Transverse colon (tissue), 4 donors: ENCODE measurements at regions not wholly inside any gene's neighbourhood (a gene's known extent, or its start where the extent isn't known, plus 50 kb on each side); places are given as distances from the start of the nearest gene placed in this dataset.

Experiments used
- DNase-seq: peaks from one replicate; pipeline ENCODE4 v3.0.0-alpha.2; 2019
- H3K27ac ChIP-seq, 4 donors: fragments of 200-600 bp; sonication (generic); 2 replicates each; pipeline ENCODE4 v1.5.1; 2016 to 2018; ENCODE audit warnings: inconsistent platforms in 4 of 4
- H3K27me3 ChIP-seq: fragments of 200-600 bp; sonication (generic); 2 replicates; pipeline ENCODE4 v1.5.1; 2017; ENCODE audit warnings: inconsistent platforms
- H3K36me3 ChIP-seq, 4 donors: fragments of 200-600 bp; sonication (generic); 2 replicates each; pipeline ENCODE4 v1.5.1; 2017 to 2019; ENCODE audit warnings: inconsistent platforms in 4 of 4
- H3K4me1 ChIP-seq, 4 donors: fragments of 200-600 bp; sonication (generic); 2 replicates each; pipeline ENCODE4 v1.5.1; 2017 to 2020; ENCODE audit warnings: inconsistent platforms in 4 of 4
- H3K4me3 ChIP-seq, 4 donors: fragments of 200-600 bp; sonication (generic); 1 replicate in 1 of 4; 2 replicates in 3 of 4; pipeline versions ENCODE4 v1.5.1 to v1.6.1; 2017 to 2019; ENCODE audit warnings: inconsistent platforms in 4 of 4
- H3K9me3 ChIP-seq, 2 donors: fragments of 200-600 bp; sonication (generic); 2 replicates each; pipeline ENCODE4 v1.5.1; 2017 to 2019; ENCODE audit warnings: inconsistent platforms in 2 of 2
- EP300 ChIP-seq: sonication (generic); formaldehyde crosslinking; IDR thresholded peaks from one replicate; pipeline ENCODE4 v1.6.1; 2017; ENCODE audit warnings: antibody characterized with exemption, low read depth
- POLR2A ChIP-seq: fragments of 450-650 bp; IDR thresholded peaks from one replicate; pipeline ENCODE4 v1.6.1; 2016; ENCODE audit warnings: antibody characterized with exemption, mild to moderate bottlenecking, moderate library complexity
- POLR2AphosphoS5 ChIP-seq, 3 donors: sonication (generic); formaldehyde crosslinking; IDR thresholded peaks; one replicate each; pipeline ENCODE4 v1.6.1; 2016; ENCODE audit warnings: antibody characterized with exemption in 3 of 3
- WGBS, 2 donors: methylation state at CpG; one replicate each; pipeline ENCODE4 v1.1.5; 2018; ENCODE audit warnings: low coverage in 1 of 2; 5-methylcytosine and 5-hydroxymethylcytosine counted together
- in situ Hi-C, 4 donors: fragments of 200-750 bp; cut with MboI; loops; one replicate each; pipeline versions ENCODE4 v1.15.0 to v1.15.1; 2017; ENCODE audit warnings: low sequenced_read_pairs in 3 of 4, low pct_ligation_motif_present in 1 of 4, low pct_unique_long_range_greater_than_20kb in 1 of 4
- intact Hi-C: fragments of 100-400 bp; cut with DNase I; formaldehyde crosslinking; loops from one replicate; pipeline ENCODE4 v1.15.1; 2023; ENCODE audit warnings: low total_unique reads
- TF ChIP-seq, protein P1 (sequence below), 5 experiments: fragments of 200-600 bp in 3 of 5; fragments of 450-650 bp in 2 of 5; sonication (generic) in 3 of 5; IDR thresholded peaks; 1 replicate in 2 of 5; 2 replicates in 3 of 5; pipeline ENCODE4 v1.5.1; 2016 to 2017; ENCODE audit warnings: antibody characterized with exemption in 5 of 5, inconsistent platforms in 3 of 5, mild to moderate bottlenecking in 2 of 5, moderate library complexity in 1 of 5

DNA sequence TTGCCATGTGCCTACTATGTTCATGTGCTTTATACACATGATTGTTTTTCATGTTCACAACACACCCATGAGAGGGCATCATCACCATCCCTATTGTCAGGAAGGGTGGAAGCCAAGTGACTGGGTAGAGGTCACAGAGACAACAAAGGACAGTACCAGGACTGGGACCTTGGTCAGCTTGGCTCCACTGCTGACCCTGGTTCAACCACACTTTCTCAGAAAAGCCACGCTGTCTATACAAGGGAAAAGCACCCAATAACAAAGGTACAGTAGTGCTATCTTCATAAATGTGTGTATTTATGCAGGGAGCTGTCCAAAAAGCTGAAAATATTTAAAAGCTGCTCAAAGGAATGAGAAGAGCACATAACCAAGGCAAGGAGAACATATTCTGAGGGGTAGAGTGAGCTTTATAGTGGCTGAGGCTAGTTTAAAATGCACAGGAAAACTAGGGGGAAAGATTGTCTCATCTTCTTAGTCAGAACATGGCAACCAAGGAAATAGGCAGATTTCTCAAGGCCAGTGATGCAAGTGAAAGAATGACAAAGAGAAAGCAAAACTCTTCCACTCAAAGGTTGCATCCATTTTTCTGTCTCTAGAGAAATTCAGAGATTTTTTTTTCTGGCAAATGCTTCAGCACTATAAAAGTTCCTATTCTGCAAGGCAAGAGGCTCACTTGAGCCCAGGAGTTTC, 415.0 kb downstream of the FOXO1 start:
- no peak for DNase-seq
- H3K9me3 ChIP-seq: no peaks in the 10 kb centered on the region
- 47% methylated on average over 1 of the region's 1 CpG; no CpG with 5 or more reads in 1 of the 2 donors for WGBS, 2 donors
- H3K36me3 ChIP-seq: no peaks in the 10 kb centered on the region
- H3K27ac ChIP-seq: no peak overlapping the region
- no peak overlapping the region for H3K4me3 ChIP-seq
- H3K4me1 ChIP-seq: no peaks in the 10 kb centered on the region
- TF ChIP-seq, protein P1, sequence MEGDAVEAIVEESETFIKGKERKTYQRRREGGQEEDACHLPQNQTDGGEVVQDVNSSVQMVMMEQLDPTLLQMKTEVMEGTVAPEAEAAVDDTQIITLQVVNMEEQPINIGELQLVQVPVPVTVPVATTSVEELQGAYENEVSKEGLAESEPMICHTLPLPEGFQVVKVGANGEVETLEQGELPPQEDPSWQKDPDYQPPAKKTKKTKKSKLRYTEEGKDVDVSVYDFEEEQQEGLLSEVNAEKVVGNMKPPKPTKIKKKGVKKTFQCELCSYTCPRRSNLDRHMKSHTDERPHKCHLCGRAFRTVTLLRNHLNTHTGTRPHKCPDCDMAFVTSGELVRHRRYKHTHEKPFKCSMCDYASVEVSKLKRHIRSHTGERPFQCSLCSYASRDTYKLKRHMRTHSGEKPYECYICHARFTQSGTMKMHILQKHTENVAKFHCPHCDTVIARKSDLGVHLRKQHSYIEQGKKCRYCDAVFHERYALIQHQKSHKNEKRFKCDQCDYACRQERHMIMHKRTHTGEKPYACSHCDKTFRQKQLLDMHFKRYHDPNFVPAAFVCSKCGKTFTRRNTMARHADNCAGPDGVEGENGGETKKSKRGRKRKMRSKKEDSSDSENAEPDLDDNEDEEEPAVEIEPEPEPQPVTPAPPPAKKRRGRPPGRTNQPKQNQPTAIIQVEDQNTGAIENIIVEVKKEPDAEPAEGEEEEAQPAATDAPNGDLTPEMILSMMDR (IDR thresholded peaks at IDR 0.05): no peak
- no peak for TF ChIP-seq EP300
- TF ChIP-seq POLR2AphosphoS5 (IDR thresholded peaks at IDR 0.05): no peak
- no peak for TF ChIP-seq POLR2A
- H3K27me3 ChIP-seq: no peaks in the 10 kb centered on the region
- intact Hi-C loops: no loop called here
- in situ Hi-C loops: no loop called here

DNA sequence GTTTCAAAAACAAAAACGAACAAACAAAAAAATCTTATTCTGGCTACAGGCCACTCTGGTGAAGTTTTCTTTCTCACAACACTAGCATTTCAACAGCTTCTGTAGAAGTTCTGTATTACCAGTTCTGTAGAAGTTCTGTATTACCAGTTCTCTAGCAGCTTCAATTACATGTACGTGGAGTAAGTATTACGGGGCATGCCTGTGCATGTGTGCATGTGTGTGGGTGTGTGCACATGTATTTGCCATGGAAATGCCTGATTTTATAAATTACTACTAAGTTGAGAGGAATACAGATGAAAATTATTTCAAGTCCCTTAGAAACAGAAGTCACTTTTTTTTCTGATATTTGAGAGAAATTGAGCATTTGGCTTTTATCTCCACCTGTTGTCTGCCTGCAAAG, 414.2 kb downstream of the FOXO1 start:
- H3K4me3 ChIP-seq: no peak overlapping the region
- intact Hi-C loops (no loop called here), in situ Hi-C loops (no loop called here)
- H3K27me3 ChIP-seq: no peaks in the 10 kb centered on the region
- H3K36me3 ChIP-seq: no peaks in the 10 kb centered on the region
- H3K4me1 ChIP-seq: no peaks in the 10 kb centered on the region
- WGBS, 2 donors: 92 to 93% methylated on average over 3 of the region's 3 CpGs
- H3K27ac ChIP-seq: peak overlapping the region in 1 of 4 donors; percentile 21
- TF ChIP-seq POLR2AphosphoS5 (IDR thresholded peaks at IDR 0.05): no peak
- TF ChIP-seq, protein P1 (IDR thresholded peaks at IDR 0.05): no peak
- TF ChIP-seq EP300: no peak
- no peak for TF ChIP-seq POLR2A
- no peak for DNase-seq
- H3K9me3 ChIP-seq: no peaks in the 10 kb centered on the region

DNA sequence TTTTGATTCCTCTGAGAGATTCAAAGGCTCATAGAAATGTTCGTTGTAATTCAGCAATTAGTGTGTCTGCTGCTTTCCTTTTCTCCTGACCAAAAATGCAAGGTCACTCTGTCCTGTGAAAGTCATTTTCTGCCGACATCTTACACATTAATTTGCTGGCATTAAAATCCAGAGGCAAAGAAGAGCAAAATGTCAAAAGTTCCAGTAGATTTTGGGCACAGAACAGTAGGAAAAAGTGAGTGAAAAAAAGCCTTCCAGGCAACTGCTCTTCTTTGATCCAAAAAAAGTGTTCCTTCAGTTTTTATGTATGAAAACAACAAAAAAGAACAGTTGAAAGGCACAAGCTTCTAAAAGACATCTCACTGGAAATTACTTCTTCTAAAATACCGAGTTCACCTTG, 413.8 kb downstream of the FOXO1 start:
- Histone ChIP-seq H3K4me1 (no peaks in the 10 kb centered on the region), H3K4me3 (no peak overlapping the region), H3K27me3 (no peaks in the 10 kb centered on the region), H3K9me3 (no peaks in the 10 kb centered on the region), H3K27ac (peak overlapping the region in 1 of 4 donors; percentile 21), H3K36me3 (no peaks in the 10 kb centered on the region)
- WGBS, 2 donors: 69 to 82% methylated on average over 3 of the region's 3 CpGs
- no peak for DNase-seq
- intact Hi-C loops: no loop called here
- in situ Hi-C loops: no loop called here
- TF ChIP-seq, protein P1 (IDR thresholded peaks at IDR 0.05): no peak

DNA sequence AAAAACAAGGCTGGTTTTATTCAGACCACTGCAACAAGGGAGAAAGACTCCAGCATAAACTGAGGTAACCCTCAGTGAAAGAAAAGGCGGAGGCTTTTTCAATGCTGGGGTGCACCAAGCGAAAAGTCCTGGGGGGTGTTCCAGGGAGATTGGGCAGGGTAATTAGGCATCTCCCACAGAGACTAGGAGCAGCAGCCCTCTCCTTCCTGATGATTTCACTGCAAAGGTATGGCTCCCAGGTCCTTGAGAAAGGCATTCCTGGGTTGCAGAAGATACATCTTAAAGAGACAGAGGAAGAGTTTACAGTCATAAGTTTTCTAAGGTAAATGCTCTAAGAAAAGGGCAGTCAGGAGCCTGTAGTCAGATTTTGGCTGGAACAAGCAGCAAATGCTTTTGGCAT, 412.0 kb downstream of the FOXO1 start:
- in situ Hi-C loops (no loop called here), intact Hi-C loops (no loop called here)
- no peak overlapping the region for H3K27ac ChIP-seq
- no peak overlapping the region for H3K4me3 ChIP-seq
- H3K9me3 ChIP-seq: no peaks in the 10 kb centered on the region
- no peaks in the 10 kb centered on the region for H3K27me3 ChIP-seq
- TF ChIP-seq POLR2A (no peak), POLR2AphosphoS5 (IDR thresholded peaks at IDR 0.05) (no peak), EP300 (no peak)
- TF ChIP-seq, protein P1 (IDR thresholded peaks at IDR 0.05): no peak
- WGBS, 2 donors: 86 to 92% methylated on average over 2 of the region's 2 CpGs
- no peaks in the 10 kb centered on the region for H3K36me3 ChIP-seq
- no peaks in the 10 kb centered on the region for H3K4me1 ChIP-seq
- DNase-seq: no peak
